ENCODE measurements at regions not wholly inside any gene's neighbourhood (a gene's known extent, or its start where the extent isn't known, plus 50 kb on each side); places are given as distances from the start of the nearest gene placed in this dataset.

GRCh38 chr1:98130408-98130807, 209.6 kb upstream of the DPYD start:
- Histone ChIP-seq H3K36me3 (no peaks in the 10 kb centered on the region), H3K4me3 (no peak overlapping the region), H3K27me3 (replicated peaks; ENCODE audit: insufficient read depth) (no peaks in the 10 kb centered on the region), H3K4me1 (ENCODE audit: control insufficient read depth in 1 of 2, low read depth in 2 of 2) (peaks cover 6 to 8% of the 10 kb centered on the region in 2 donors), H3K9me3 (no peaks in the 10 kb centered on the region), H3K27ac (no peak overlapping the region)
- no peak for TF ChIP-seq CTCF (IDR thresholded peaks at IDR 0.05)
- DNase-seq (ENCODE audit: low spot score) (no peak), ATAC-seq (ENCODE audit: insufficient number of reproducible peaks, low FRiP score, low read depth) (no peak)

- Histone ChIP-seq H3K27ac (no peak overlapping the region), H3K4me1 (ENCODE audit: control insufficient read depth in 1 of 2, low read depth in 2 of 2) (peaks cover 6 to 8% of the 10 kb centered on the region in 2 donors), H3K27me3 (replicated peaks; ENCODE audit: insufficient read depth) (no peaks in the 10 kb centered on the region), H3K4me3 (no peak overlapping the region), H3K36me3 (no peaks in the 10 kb centered on the region), H3K9me3 (no peaks in the 10 kb centered on the region)
- ATAC-seq (ENCODE audit: insufficient number of reproducible peaks, low FRiP score, low read depth) (no peak), DNase-seq (ENCODE audit: low spot score) (no peak)
- TF ChIP-seq CTCF (IDR thresholded peaks at IDR 0.05) = no peak
Measured at GRCh38 chr1:98129491-98129890, 208.7 kb upstream of the DPYD start.

- TF ChIP-seq CTCF (IDR thresholded peaks at IDR 0.05) = no peak
Measured at GRCh38 chr1:98126740-98127139, 205.9 kb upstream of the DPYD start.

GRCh38 chr1:98121646-98122045, 200.8 kb upstream of the DPYD start:
- Histone ChIP-seq H3K36me3 (no peaks in the 10 kb centered on the region), H3K27ac (no peak overlapping the region), H3K4me1 (ENCODE audit: control insufficient read depth in 1 of 2, low read depth in 2 of 2) (no peaks in the 10 kb centered on the region), H3K4me3 (no peak overlapping the region), H3K9me3 (no peaks in the 10 kb centered on the region), H3K27me3 (replicated peaks; ENCODE audit: insufficient read depth) (no peaks in the 10 kb centered on the region)
- ATAC-seq (ENCODE audit: insufficient number of reproducible peaks, low FRiP score, low read depth) (no peak), DNase-seq (ENCODE audit: low spot score) (no peak)
- TF ChIP-seq CTCF (IDR thresholded peaks at IDR 0.05) = no peak

More at GRCh38 chr1:98126740-98127139, 205.9 kb upstream of the DPYD start:
- ATAC-seq (ENCODE audit: insufficient number of reproducible peaks, low FRiP score, low read depth) (no peak), DNase-seq (ENCODE audit: low spot score) (no peak)
- Histone ChIP-seq H3K27ac (no peak overlapping the region), H3K36me3 (no peaks in the 10 kb centered on the region), H3K4me1 (ENCODE audit: control insufficient read depth in 1 of 2, low read depth in 2 of 2) (no peaks in the 10 kb centered on the region), H3K27me3 (replicated peaks; ENCODE audit: insufficient read depth) (no peaks in the 10 kb centered on the region), H3K4me3 (no peak overlapping the region), H3K9me3 (no peaks in the 10 kb centered on the region)

- Histone ChIP-seq H3K27me3 (replicated peaks; ENCODE audit: insufficient read depth) (no peaks in the 10 kb centered on the region), H3K27ac (no peak overlapping the region), H3K4me1 (ENCODE audit: control insufficient read depth in 1 of 2, low read depth in 2 of 2) (no peaks in the 10 kb centered on the region), H3K36me3 (no peaks in the 10 kb centered on the region), H3K9me3 (no peaks in the 10 kb centered on the region), H3K4me3 (no peak overlapping the region)
- DNase-seq (ENCODE audit: low spot score) (no peak), ATAC-seq (ENCODE audit: insufficient number of reproducible peaks, low FRiP score, low read depth) (no peak)
- no peak for TF ChIP-seq CTCF (IDR thresholded peaks at IDR 0.05)
Measured at GRCh38 chr1:98119796-98120195, 199.0 kb upstream of the DPYD start.

All from thoracic aorta (tissue), 2 donors.